Superior temporal gyrus (tissue), 1 donor: ENCODE measurements at regions not wholly inside any gene's neighbourhood (a gene's known extent, or its start where the extent isn't known, plus 50 kb on each side); places are given as distances from the start of the nearest gene placed in this dataset.
"Not testable (repeated sequence)": the region's sequence is repeated elsewhere in the genome, so short reads cannot be mapped to it uniquely, and the experiment has no call there.

ENCODE experiments used
- DNase-seq: peaks from one replicate; pipeline ENCODE4 v3.0.0-alpha.2; 2016; ENCODE audit errors: extremely low spot score

GRCh38 chr5:87786471-87786870, 373.7 kb upstream of the CCNH start:
- peak; percentile 64 for DNase-seq

GRCh38 chr5:87785554-87786335, 373.0 kb upstream of the CCNH start:
- DNase-seq: peak; percentile 65

GRCh38 chr5:87784879-87785495, 372.3 kb upstream of the CCNH start:
- peak; percentile 74 for DNase-seq

- DNase-seq: peak; percentile 52
Observed at GRCh38 chr5:87784311-87784710, 371.6 kb upstream of the CCNH start.

GRCh38 chr5:87782916-87783315, 370.2 kb upstream of the CCNH start:
- peak; percentile 73 for DNase-seq

- peak; percentile 67 for DNase-seq
Observed at GRCh38 chr5:87781976-87782375, 369.2 kb upstream of the CCNH start.

GRCh38 chr5:87780831-87781760, 368.4 kb upstream of the CCNH start:
- peak; percentile 99 for DNase-seq

GRCh38 chr5:87778876-87779275, 366.1 kb upstream of the CCNH start:
- peak; percentile 25 for DNase-seq

GRCh38 chr5:87777877-87778276, 365.1 kb upstream of the CCNH start:
- DNase-seq: peak; percentile 45

GRCh38 chr5:87776785-87777184, 364.1 kb upstream of the CCNH start:
- no peak for DNase-seq

- not testable (repeated sequence) for DNase-seq
Observed at GRCh38 chr5:87776302-87776701, 363.6 kb upstream of the CCNH start.

GRCh38 chr5:87775228-87775627, 362.5 kb upstream of the CCNH start:
- peak; percentile 58 for DNase-seq

- no peak for DNase-seq
Observed at GRCh38 chr5:87774804-87775203, 362.1 kb upstream of the CCNH start.

- DNase-seq: peak; percentile 70
Observed at GRCh38 chr5:87770601-87771121, 357.9 kb upstream of the CCNH start.

GRCh38 chr5:87770016-87770570, 357.4 kb upstream of the CCNH start:
- DNase-seq: peak; percentile 64

GRCh38 chr5:87769157-87769556, 356.4 kb upstream of the CCNH start:
- peak; percentile 40 for DNase-seq

- DNase-seq: peak; percentile 44
Observed at GRCh38 chr5:87768190-87768589, 355.5 kb upstream of the CCNH start.

GRCh38 chr5:87765009-87765408, 352.3 kb upstream of the CCNH start:
- DNase-seq: no peak

GRCh38 chr5:87762631-87763030, 349.9 kb upstream of the CCNH start:
- no peak for DNase-seq

GRCh38 chr5:87756951-87757350, 344.2 kb upstream of the CCNH start:
- no peak for DNase-seq

- DNase-seq: no peak
Observed at GRCh38 chr5:87755360-87755759, 342.6 kb upstream of the CCNH start.
